ENCODE measurements at regions not wholly inside any gene's neighbourhood (a gene's known extent, or its start where the extent isn't known, plus 50 kb on each side); places are given as distances from the start of the nearest gene placed in this dataset.

GRCh38 chr22:48613566-48614200, 1214.0 kb downstream of the BRD1 start:
- DNase-seq (ENCODE audit: low spot score): no peak

DNA sequence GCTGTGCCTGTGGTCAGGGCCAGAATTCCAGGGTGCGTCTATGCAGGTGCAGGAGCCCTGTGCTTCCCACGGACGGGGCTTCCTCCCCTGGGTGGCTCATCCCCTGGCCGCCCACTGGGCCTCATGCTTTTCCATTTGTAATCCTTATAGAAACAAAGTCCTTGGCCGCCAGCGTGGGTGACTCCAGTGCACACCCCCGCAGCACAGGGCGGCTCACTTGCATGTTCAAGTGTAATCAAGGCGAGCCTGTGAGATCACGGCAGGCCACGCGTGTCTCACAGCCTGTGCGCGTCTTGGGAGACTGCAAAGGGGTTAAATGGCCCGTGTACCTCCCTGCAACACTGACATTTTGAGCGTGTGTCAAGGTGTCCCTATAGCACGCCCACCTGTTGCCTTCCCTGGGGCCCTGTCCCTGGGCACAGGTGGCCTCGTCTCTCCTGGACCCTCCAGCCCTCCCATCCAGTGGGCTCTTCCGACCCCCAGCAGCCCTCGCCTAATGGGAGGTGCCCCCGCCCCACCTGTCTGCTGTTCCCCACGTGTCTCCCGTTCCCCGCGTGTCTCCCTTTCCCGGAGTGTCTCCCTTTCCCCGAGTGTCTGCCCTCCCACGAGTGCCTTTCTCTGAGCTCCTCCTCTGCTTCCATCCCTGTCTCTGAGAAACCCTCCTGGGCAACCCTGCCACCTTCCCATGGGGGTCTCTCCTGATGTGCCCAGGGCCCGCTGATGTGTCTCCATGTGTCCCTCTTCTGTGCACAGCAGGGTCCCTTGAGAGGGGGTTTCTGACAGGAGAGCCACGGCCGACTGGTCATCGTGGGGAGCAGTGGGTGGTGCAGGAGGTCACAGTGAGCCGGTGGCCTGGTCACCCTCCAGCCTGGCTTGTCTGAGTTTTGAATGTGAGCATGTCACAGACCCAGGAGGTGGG, 1215.3 kb downstream of the BRD1 start:
- DNase-seq (ENCODE audit: low spot score): no peak

- no peak for DNase-seq (ENCODE audit: low spot score)
Measured at GRCh38 chr22:48609279-48609865, 1218.3 kb downstream of the BRD1 start.

DNA sequence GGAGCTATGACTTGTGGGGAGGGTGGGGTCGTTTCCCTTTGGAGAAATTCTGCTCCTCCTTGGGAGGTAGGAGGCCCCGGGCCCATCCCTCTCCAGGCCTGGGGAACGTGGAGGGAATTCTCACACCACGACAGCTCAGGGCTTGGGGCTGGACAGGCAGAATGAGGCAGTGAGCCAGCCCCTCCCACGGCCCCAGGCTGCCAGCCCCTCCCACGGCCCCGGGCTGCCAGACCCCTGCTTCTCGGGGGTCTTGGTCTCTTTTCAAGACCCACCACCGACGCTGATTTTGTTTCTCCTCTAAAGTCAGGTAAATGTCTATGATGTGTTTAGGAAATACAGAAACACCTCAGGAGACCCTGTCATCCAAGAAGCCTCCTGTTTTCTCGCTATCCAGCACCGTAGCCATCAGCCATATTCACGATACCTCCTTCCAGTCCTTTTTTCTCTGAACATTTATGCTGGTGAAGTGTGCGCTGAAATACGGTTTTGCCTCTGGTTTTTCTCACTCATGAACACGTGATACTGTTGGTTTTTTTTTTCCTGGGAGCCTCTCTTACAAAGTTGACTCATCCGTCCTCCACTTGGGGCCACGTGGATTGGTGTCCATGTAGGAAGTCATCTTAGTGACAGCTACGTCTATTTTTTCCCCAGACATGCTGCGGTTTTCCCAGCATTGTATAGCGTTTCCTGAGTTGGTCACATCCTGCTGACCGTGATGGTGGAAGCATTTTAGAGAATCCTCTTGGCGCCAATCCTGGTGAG, 1219.6 kb downstream of the BRD1 start:
- no peak for DNase-seq (ENCODE audit: low spot score)

- DNase-seq (ENCODE audit: low spot score): no peak
Measured at GRCh38 chr22:48606684-48607307, 1220.9 kb downstream of the BRD1 start.

- DNase-seq (ENCODE audit: low spot score): no peak
Measured at GRCh38 chr22:48605856-48606481, 1221.7 kb downstream of the BRD1 start.

GRCh38 chr22:48605125-48605524, 1222.5 kb downstream of the BRD1 start:
- DNase-seq (ENCODE audit: low spot score): no peak

GRCh38 chr22:48603621-48604320, 1223.9 kb downstream of the BRD1 start:
- no peak for DNase-seq (ENCODE audit: low spot score)

DNA sequence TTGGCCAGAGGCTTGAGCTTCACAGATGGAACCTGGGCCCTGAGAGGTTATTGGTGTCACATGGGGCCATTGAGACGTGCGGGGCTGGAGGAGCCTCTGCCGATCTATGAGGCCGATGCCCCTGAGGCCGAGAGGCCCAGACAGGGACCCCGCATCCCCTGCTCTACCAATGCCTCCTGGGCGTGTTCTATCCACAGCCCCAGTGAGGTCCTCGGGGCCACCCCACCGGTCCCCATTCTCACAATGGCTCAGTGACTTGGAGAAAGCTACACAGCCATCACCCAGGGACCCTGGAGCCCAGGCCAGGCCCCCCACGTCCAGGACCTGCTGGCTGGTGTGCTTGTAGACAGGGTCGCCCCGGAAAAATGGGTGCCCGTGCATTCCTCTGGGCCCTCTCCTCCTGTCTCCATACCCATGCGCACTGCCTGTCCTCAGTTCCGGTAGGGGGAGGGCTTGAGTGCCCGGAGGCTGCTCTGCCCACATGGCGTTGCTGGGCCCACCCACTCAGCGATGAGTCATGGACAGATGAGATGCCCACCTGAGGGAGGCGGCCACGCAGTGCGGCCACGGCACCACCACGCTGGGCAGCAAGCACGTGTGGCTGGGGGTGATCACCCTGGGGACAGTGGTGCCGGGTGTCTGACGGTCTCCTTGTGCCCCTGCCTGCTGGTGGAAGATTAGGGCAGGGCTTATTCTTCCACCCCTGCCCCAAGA, 1224.7 kb downstream of the BRD1 start:
- no peak for DNase-seq (ENCODE audit: low spot score)

- DNase-seq (ENCODE audit: low spot score): no peak
Measured at GRCh38 chr22:48600681-48601080, 1227.0 kb downstream of the BRD1 start.

DNA sequence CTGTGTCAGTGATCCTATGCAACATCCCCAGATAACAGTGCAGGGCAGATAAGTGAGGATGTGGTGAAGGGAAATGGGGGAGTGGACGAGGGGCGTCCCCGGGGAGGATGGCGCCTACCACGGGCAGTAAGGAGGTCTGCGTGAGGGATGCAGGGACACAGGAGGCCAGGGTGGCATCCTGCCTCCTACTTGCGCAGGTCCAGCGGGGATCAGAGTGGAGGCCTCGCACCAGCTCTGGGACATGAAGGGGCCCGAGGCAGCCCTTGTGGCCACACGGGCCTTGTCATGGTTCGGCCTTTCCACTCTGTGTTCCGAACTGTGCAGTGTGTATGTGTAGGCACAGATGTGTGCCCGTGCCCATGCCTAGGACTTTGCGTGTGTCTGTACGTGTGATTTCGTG, 1227.5 kb downstream of the BRD1 start:
- no peak for DNase-seq (ENCODE audit: low spot score)

DNA sequence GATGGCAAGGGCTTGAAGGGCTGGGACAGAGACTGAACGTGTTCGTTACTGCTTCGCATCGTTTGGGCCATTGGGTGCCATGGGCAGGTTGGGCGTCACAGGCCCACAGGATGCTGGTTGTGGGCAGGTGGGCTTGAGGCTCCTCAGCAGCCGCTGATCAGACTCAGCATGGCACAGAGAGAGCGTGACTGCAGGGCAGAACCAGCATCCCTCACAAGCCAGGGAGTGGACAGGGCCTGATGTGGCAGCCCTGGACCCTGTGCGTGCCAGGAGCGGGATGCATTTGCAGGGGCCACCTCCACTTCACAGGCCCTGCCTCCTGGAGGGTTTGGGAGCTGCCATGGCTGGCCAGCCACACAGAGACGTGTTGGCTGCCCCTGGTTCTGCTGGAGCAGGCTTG, 1228.3 kb downstream of the BRD1 start:
- no peak for DNase-seq (ENCODE audit: low spot score)

DNA sequence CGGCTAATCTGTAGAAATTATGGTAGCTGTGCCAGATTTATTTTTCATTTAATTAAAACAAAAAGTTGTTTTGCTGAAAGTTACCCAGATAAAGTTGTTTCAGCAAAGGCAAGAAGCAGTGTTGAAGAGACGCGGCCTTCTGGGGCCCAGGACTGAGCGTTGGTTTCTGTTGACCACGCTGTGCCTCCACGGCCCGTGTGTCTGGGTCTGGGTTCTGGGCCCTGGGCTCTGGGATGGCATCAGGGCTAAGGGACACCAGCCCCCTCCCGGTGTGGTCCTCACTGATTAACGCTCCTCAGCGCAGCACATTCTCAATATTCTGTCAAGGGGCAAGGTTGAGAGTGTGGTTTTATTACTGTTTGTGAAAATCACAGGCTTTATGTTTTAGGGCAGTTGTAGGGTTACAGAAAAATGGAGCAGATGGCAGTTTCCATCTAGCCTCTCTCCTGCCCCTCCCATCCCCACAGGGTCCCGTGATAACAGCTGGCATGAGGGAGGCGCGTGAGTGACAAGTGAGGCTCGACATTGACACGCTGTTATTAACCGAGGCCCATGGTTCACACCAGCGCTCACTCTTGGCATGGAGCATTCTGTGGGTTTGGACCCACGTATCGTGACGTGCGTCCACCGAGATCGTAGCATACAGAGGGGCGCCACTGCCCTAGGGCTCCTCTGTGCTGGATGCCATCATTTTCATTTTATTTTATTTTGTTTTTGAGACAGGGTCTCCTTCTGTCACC, 1231.4 kb downstream of the BRD1 start:
- DNase-seq (ENCODE audit: low spot score): no peak

- DNase-seq (ENCODE audit: low spot score): no peak
Measured at GRCh38 chr22:48595511-48595905, 1232.2 kb downstream of the BRD1 start.

GRCh38 chr22:48594757-48595510, 1232.7 kb downstream of the BRD1 start:
- no peak for DNase-seq (ENCODE audit: low spot score)

GRCh38 chr22:48594016-48594756, 1233.5 kb downstream of the BRD1 start:
- no peak for DNase-seq (ENCODE audit: low spot score)

DNA sequence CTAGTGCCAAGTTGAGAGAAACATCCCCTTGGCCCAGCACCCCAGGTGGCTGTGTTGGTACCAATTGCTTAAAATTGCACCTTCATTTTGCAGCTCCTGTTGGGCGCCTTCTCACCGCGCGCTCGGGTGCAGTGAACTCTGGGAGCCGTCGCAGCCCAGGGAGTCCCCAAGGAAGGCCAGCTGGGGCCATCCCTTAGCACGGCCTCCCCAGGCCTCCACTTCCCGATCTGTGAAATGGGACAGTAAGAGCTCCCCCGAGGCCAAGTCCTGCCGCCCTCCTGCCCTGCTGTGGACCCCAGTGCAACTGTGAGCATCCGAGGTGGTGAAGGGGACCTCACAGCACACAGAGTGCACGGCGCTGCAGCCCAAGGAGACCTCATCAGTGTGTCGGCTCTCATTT, 1234.1 kb downstream of the BRD1 start:
- DNase-seq (ENCODE audit: low spot score): no peak

DNA sequence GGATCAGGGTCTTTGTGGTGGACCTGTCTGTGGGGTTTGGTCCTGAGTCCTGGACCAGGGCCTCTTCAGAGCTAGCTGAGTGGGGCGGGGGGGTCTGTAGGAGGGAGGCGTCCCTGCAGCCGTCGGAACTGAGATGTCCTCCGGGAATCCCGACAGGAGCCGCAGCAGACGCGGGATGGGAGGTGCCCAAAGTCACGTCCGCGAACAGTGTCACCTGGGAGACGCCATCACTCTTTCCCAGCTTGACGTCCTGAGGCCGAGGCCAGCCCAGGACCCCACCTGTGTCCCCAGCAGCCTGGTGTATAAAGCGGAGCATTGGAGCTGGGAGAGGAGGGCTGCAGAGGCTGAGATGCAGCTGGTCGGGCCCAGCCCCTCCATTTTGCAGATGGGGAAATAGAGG, 1234.7 kb downstream of the BRD1 start:
- no peak for DNase-seq (ENCODE audit: low spot score)
